Breast epithelium (tissue), 4 donors: ENCODE measurements at regions not wholly inside any gene's neighbourhood (a gene's known extent, or its start where the extent isn't known, plus 50 kb on each side); places are given as distances from the start of the nearest gene placed in this dataset.

Experiments
- DNase-seq, 2 donors: peaks; one replicate each; pipeline ENCODE4 v3.0.0-alpha.2; 2019; ENCODE audit warnings: low spot score in 2 of 2
- H3K27ac ChIP-seq, 2 donors: fragments of 200-600 bp; sonication (generic) in 1 of 2; one replicate each; pipeline ENCODE4 v1.5.1; 2016 to 2019; ENCODE audit warnings: mild to moderate bottlenecking in 1 of 2
- H3K27me3 ChIP-seq, 2 donors: fragments of 200-600 bp; sonication (generic) in 1 of 2; one replicate each; pipeline versions ENCODE4 v1.5.1 to v1.6.0; 2017 to 2019; ENCODE audit warnings: control low read depth in 1 of 2, mild to moderate bottlenecking in 1 of 2
- H3K36me3 ChIP-seq: fragments of 200-600 bp; one replicate; pipeline ENCODE4 v1.5.1; 2019
- H3K4me1 ChIP-seq, 2 donors: fragments of 200-600 bp; sonication (generic); one replicate each; pipeline ENCODE4 v1.5.1; 2016 to 2019; ENCODE audit warnings: control low read depth in 1 of 2
- H3K4me3 ChIP-seq, 3 donors: fragments of 200-600 bp; sonication (generic); 1 replicate in 2 of 3; 2 replicates in 1 of 3; pipeline ENCODE4 v1.5.1; 2016 to 2019; ENCODE audit warnings: mild to moderate bottlenecking in 3 of 3, moderate library complexity in 2 of 3
- H3K9me3 ChIP-seq, 2 donors: fragments of 200-600 bp; sonication (generic) in 1 of 2; one replicate each; pipeline ENCODE4 v1.5.1; 2016 to 2019; ENCODE audit warnings: control low read depth in 1 of 2
- CTCF ChIP-seq, 3 donors: fragments of 450-650 bp; IDR thresholded peaks; one replicate each; pipeline ENCODE4 v1.5.1; 2016 to 2017; ENCODE audit warnings: antibody characterized with exemption in 3 of 3, mild to moderate bottlenecking in 3 of 3, moderate library complexity in 3 of 3
- POLR2A ChIP-seq: fragments of 450-650 bp; IDR thresholded peaks from one replicate; pipeline ENCODE4 v1.6.1; 2016; ENCODE audit warnings: antibody characterized with exemption, mild to moderate bottlenecking, moderate library complexity
- POLR2AphosphoS5 ChIP-seq, 3 donors: sonication (generic); formaldehyde crosslinking; IDR thresholded peaks; one replicate each; pipeline ENCODE4 v1.6.1; 2017; ENCODE audit warnings: antibody characterized with exemption in 3 of 3
- intact Hi-C: fragments of 100-400 bp; cut with DNase I; formaldehyde crosslinking; loops from one replicate; pipeline ENCODE4 v1.15.1; 2023; ENCODE audit warnings: low total_unique reads

DNA sequence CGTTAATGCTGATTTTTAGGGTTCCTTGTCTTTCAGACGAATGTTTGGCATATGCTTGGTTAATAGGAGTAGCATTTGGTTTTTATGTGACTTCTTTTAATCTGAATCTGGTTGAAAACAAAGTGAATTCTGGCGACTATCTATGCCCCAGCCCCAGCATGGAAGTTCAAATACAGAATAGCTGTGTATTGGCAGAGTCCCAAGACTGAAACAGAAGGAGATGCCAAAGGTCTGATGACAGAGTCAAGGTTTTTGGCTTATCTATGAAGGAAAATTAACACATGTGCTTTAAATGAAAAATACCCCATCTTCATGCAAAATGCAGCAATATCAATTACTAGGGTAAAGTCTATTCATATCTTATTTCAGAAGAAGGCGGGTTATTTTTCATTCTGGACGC is 734.8 kb upstream of the NXPH2 start:
- H3K9me3 ChIP-seq, result no peaks in the 10 kb centered on the region
- no peaks in the 10 kb centered on the region for H3K36me3 ChIP-seq
- no peak for TF ChIP-seq CTCF (IDR thresholded peaks at IDR 0.05)
- TF ChIP-seq POLR2AphosphoS5 (IDR thresholded peaks at IDR 0.05), result no peak
- TF ChIP-seq POLR2A, result no peak
- H3K4me3 ChIP-seq, result no peak overlapping the region
- no peak for DNase-seq
- no peaks in the 10 kb centered on the region for H3K4me1 ChIP-seq
- no peaks in the 10 kb centered on the region for H3K27me3 ChIP-seq
- H3K27ac ChIP-seq, result no peak overlapping the region
- intact Hi-C loops, result no loop called here

DNA sequence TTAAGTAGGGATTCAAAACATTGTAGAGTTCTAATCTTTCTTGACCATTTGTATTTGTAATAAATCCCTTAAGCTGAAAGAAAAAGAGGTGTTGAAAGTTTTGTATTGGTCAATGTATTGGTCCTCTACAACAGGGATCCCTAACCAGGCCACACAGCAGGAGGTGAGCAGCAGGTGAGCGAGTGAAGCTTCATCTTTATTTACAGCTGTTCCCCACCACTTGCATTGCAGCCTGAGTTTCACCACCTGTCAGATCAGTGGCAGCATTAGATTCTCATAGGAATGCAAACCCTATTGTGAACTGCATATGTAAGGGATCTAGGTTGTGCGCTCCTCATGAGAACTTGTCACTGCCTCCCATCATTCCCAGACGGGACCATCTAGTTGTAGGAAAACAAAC is 715.7 kb upstream of the NXPH2 start:
- no peak overlapping the region for H3K4me3 ChIP-seq
- H3K36me3 ChIP-seq, result no peaks in the 10 kb centered on the region
- H3K27ac ChIP-seq, result no peak overlapping the region
- H3K27me3 ChIP-seq, result no peaks in the 10 kb centered on the region
- peaks cover 4 to 19% of the 10 kb centered on the region in 2 donors for H3K9me3 ChIP-seq
- TF ChIP-seq CTCF (IDR thresholded peaks at IDR 0.05) (no peak), POLR2AphosphoS5 (IDR thresholded peaks at IDR 0.05) (no peak), POLR2A (no peak)
- no peak for DNase-seq
- H3K4me1 ChIP-seq, result no peaks in the 10 kb centered on the region
- intact Hi-C loops, result no loop called here

DNA sequence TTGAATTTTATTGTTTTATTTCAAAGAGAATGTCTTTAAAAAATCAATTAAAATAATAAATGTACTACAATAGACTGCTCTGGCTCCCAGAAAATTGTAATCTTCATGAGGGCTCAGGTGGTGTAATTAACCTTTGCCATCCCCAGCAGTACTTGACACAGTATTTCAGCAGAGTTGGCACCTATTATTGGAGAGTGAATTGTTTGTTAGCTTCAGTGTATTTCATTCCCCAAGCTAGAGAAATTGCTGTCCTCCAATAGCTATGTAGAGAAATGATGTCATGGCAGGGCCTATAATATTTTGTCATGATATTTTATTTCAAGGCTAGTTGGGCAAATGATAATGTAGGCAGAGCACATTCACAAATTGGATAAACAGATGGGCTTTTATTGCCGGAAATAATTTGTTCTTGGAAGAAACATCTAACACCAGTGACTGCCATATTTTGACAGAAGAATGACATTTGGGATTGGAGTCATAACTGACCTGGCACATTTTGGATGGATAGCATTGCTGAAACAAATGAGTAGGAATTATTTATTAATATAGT is 712.0 kb upstream of the NXPH2 start:
- Histone ChIP-seq H3K4me1 (no peaks in the 10 kb centered on the region), H3K4me3 (no peak overlapping the region), H3K27ac (no peak overlapping the region), H3K36me3 (no peaks in the 10 kb centered on the region), H3K9me3 (no peaks in the 10 kb centered on the region), H3K27me3 (no peaks in the 10 kb centered on the region)
- no peak for TF ChIP-seq POLR2AphosphoS5 (IDR thresholded peaks at IDR 0.05)
- DNase-seq, result no peak
- intact Hi-C loops, result no loop called here

DNA sequence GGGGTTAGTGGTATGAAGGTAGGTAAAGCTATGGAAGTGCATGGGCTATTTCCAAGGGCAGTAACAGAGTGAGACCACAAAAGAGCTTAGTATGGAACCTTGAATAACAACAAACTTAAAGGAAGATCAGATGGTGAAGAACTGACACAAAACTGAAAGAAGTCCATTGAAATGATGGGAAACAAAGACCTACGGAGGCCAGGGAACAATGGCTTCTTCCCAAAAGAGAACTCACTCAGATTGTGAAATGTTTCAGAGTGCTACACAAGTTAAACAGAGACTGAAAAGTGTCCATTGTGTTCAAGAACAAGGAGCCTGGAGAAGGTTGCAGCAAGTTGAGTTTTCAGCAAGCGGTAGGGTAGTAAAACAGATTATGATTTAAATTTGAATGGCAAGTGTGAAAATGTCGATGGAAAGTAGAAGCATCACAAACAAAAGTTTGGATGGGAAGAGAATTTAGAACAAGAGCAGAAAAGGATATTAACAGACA is 700.0 kb upstream of the NXPH2 start:
- Histone ChIP-seq H3K9me3 (peaks cover 0 to 6% of the 10 kb centered on the region in 2 donors), H3K4me3 (no peak overlapping the region), H3K36me3 (no peaks in the 10 kb centered on the region), H3K27me3 (no peaks in the 10 kb centered on the region), H3K4me1 (no peaks in the 10 kb centered on the region), H3K27ac (no peak overlapping the region)
- no peak for DNase-seq
- TF ChIP-seq POLR2AphosphoS5 (IDR thresholded peaks at IDR 0.05) (no peak), POLR2A (no peak), CTCF (IDR thresholded peaks at IDR 0.05) (no peak)
- intact Hi-C loops, result no loop called here

DNA sequence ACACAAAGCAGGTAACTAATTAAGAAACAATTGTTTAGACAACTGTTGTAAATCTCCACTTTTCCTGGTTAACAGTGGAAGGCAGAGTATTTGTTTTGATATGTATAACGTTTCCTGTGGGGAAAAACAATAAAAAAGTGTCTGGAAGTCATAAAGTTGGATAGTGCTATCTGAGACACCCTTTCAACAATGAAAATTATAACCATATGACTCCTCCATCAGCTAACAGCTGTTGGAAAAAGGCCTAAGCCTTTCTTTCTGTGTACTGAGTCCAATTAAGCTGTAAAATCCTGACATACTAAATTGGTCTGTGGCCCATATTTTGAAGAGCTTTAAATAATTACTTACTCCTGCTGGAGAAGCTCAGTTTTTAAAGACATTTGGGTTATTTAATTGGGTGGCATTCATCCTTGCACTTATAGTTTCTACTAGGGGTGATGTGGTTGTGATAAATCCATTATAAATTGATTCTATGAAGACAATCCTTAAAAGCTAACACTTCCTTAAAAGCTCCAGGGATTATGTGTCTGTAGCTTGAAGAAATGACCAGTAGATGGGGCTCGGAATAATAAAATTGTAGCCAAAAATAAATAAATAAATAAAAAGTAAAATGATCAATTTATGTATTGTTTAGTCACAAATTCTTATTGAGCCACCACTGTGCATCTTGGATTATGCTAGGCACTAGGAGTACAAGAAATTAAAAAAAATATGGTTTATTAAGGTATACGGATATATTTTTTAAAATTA is 698.1 kb upstream of the NXPH2 start:
- no peak for DNase-seq
- intact Hi-C loops, result no loop called here
- H3K27me3 ChIP-seq, result no peaks in the 10 kb centered on the region
- no peak for TF ChIP-seq POLR2AphosphoS5 (IDR thresholded peaks at IDR 0.05)
- TF ChIP-seq POLR2A, result no peak
- TF ChIP-seq CTCF (IDR thresholded peaks at IDR 0.05), result no peak
- peaks cover 0 to 6% of the 10 kb centered on the region in 2 donors for H3K9me3 ChIP-seq
- no peaks in the 10 kb centered on the region for H3K36me3 ChIP-seq
- no peaks in the 10 kb centered on the region for H3K4me1 ChIP-seq
- H3K27ac ChIP-seq, result no peak overlapping the region
- no peak overlapping the region for H3K4me3 ChIP-seq
